DND-41 (cell line): ENCODE measurements at regions not wholly inside any gene's neighbourhood (a gene's known extent, or its start where the extent isn't known, plus 50 kb on each side); places are given as distances from the start of the nearest gene placed in this dataset.

ENCODE experiments used
- ATAC-seq: fragments of 200-7000 bp; cut with Tn5 transposase; 3 replicates; pipeline ENCODE4 v1.9.1; 2021; ENCODE audit warnings: low read depth; ENCODE audit not compliant: insufficient read depth
- DNase-seq: peaks from one replicate; pipeline ENCODE4 v3.0.0-alpha.2; 2020
- H2AFZ ChIP-seq: 2 replicates; pipeline ENCODE4 v1.6.0; 2012; ENCODE audit warnings: low read depth, low read length
- H3K27ac ChIP-seq: 2 replicates; pipeline ENCODE4 v1.5.1; 2012; ENCODE audit warnings: low read length, inconsistent platforms
- H3K27me3 ChIP-seq: fragments of 200-600 bp; sonication (generic); 2 replicates; pipeline ENCODE4 v1.6.0; 2012; ENCODE audit warnings: low read length, mild to moderate bottlenecking, inconsistent platforms; ENCODE audit not compliant: insufficient read depth, poor library complexity
- H3K36me3 ChIP-seq: 2 replicates; pipeline ENCODE4 v1.5.1; 2012; ENCODE audit warnings: low read length, inconsistent platforms; ENCODE audit not compliant: insufficient read depth
- H3K4me1 ChIP-seq: 2 replicates; pipeline ENCODE4 v1.5.1; 2012; ENCODE audit warnings: mild to moderate bottlenecking, low read length; ENCODE audit not compliant: insufficient read depth
- H3K4me2 ChIP-seq: 2 replicates; pipeline ENCODE4 v1.6.0; 2012; ENCODE audit warnings: mild to moderate bottlenecking, moderate library complexity, low read length, inconsistent platforms; ENCODE audit not compliant: insufficient read depth
- H3K4me3 ChIP-seq, 2 experiments: fragments of 200-600 bp in 1 of 2; shearing (Covaris generic) in 1 of 2; 2 replicates each; pipeline ENCODE4 v1.5.1; 2012 to 2016; ENCODE audit warnings: inconsistent platforms in 2 of 2, low read length in 2 of 2, mild to moderate bottlenecking in 2 of 2, low read depth in 1 of 2, moderate library complexity in 1 of 2
- H3K79me2 ChIP-seq: 2 replicates; pipeline ENCODE4 v1.6.0; 2012; ENCODE audit warnings: low read length, inconsistent platforms; ENCODE audit not compliant: insufficient read depth
- H3K9ac ChIP-seq: 2 replicates; pipeline ENCODE4 v1.6.0; 2012; ENCODE audit warnings: low read depth, mild to moderate bottlenecking, inconsistent platforms, low read length, moderate library complexity
- H3K9me3 ChIP-seq: 2 replicates; pipeline ENCODE4 v1.5.1; 2012; ENCODE audit warnings: low read length, moderate library complexity, mild to moderate bottlenecking, inconsistent platforms; ENCODE audit not compliant: insufficient read depth, severe bottlenecking
- H4K20me1 ChIP-seq: 2 replicates; pipeline ENCODE4 v1.6.0; 2012; ENCODE audit warnings: low read length; ENCODE audit not compliant: insufficient read depth
- EZH2 ChIP-seq: IDR thresholded peaks from 3 replicates; pipeline ENCODE4 v1.6.1; 2012; ENCODE audit warnings: borderline replicate concordance, low read depth, mild to moderate bottlenecking, moderate library complexity, low read length, inconsistent platforms; ENCODE audit not compliant: severe bottlenecking
- TF ChIP-seq, protein P1 (sequence below): IDR thresholded peaks from 2 replicates; pipeline ENCODE4 v1.5.1; 2012; ENCODE audit warnings: borderline replicate concordance, low read length, moderate library complexity, mild to moderate bottlenecking; ENCODE audit not compliant: poor library complexity, severe bottlenecking; ENCODE audit errors: extremely low read depth

DNA sequence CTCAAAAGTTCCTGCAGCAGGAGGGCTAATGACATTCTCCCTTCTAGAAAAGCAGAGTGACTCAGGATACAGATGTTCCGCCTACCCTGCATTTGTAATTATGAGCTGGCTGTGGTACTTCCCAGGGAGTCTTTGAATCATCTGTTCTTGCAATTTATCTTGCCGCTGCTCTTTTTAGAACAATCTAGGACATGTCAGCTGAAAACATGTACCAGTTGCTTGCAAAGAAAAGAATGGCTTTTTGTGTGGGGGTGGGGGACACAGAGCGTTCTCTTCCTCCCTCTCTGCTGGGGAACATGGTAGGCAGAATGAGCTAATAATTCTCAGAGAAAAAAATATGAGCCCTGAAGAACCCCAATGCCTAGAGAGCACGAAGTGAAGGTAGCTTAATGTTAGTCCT lies 51.7 kb upstream of the TUT7 start:
- no peaks in the 10 kb centered on the region for H3K79me2 ChIP-seq
- ATAC-seq (no peak), DNase-seq (no peak)
- no peaks in the 10 kb centered on the region for H3K9me3 ChIP-seq
- no peaks in the 10 kb centered on the region for H4K20me1 ChIP-seq
- H3K4me3 ChIP-seq, result no peak overlapping the region
- H3K9ac ChIP-seq, result no peak overlapping the region
- H3K27ac ChIP-seq, result no peak overlapping the region
- H3K4me1 ChIP-seq, result no peaks in the 10 kb centered on the region
- no peaks in the 10 kb centered on the region for H3K36me3 ChIP-seq
- no peak overlapping the region for H2AFZ ChIP-seq
- peaks cover 3% of the 10 kb centered on the region for H3K27me3 ChIP-seq
- no peak overlapping the region for H3K4me2 ChIP-seq
- TF ChIP-seq, protein P1, sequence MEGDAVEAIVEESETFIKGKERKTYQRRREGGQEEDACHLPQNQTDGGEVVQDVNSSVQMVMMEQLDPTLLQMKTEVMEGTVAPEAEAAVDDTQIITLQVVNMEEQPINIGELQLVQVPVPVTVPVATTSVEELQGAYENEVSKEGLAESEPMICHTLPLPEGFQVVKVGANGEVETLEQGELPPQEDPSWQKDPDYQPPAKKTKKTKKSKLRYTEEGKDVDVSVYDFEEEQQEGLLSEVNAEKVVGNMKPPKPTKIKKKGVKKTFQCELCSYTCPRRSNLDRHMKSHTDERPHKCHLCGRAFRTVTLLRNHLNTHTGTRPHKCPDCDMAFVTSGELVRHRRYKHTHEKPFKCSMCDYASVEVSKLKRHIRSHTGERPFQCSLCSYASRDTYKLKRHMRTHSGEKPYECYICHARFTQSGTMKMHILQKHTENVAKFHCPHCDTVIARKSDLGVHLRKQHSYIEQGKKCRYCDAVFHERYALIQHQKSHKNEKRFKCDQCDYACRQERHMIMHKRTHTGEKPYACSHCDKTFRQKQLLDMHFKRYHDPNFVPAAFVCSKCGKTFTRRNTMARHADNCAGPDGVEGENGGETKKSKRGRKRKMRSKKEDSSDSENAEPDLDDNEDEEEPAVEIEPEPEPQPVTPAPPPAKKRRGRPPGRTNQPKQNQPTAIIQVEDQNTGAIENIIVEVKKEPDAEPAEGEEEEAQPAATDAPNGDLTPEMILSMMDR, result no peak

DNA sequence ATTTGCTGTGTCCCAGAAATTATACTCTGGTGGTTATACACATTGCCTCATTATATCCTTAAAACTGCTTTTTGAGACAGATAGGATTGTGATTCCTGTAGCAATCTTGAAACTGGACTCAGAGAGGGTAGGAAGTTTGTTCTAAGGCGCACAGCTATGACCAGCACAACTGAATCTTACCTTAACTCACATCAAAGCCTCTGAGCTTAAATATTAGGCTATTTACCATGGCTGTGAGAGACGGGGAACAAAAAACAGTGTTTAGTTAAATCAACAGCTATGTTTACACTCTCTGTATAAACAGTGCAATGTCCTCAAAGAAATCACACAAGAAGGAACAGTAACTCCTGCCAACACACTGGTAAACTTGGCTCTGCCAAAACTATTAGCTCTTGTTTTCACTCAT lies 50.9 kb upstream of the TUT7 start:
- H3K4me2 ChIP-seq, result no peak overlapping the region
- TF ChIP-seq EZH2, result no peak
- TF ChIP-seq, protein P1, result no peak
- no peak for ATAC-seq

More for the DNA sequence above, 50.9 kb upstream of the TUT7 start:
- Histone ChIP-seq H3K79me2 (no peaks in the 10 kb centered on the region), H3K36me3 (no peaks in the 10 kb centered on the region), H3K27ac (no peak overlapping the region), H3K9ac (no peak overlapping the region), H4K20me1 (no peaks in the 10 kb centered on the region), H3K4me3 (no peak overlapping the region), H3K9me3 (no peaks in the 10 kb centered on the region), H2AFZ (no peak overlapping the region), H3K4me1 (no peaks in the 10 kb centered on the region), H3K27me3 (peaks cover 3% of the 10 kb centered on the region)
- DNase-seq, result no peak
